Forelimb muscle (tissue), 1 donor: ENCODE measurements at regions not wholly inside any gene's neighbourhood (a gene's known extent, or its start where the extent isn't known, plus 50 kb on each side); places are given as distances from the start of the nearest gene placed in this dataset.
"Not testable (repeated sequence)": the region's sequence is repeated elsewhere in the genome, so short reads cannot be mapped to it uniquely, and the experiment has no call there.

Source experiments
- DNase-seq: peaks from one replicate; pipeline ENCODE4 v3.0.0-alpha.2; 2013; ENCODE audit warnings: low read depth

DNA sequence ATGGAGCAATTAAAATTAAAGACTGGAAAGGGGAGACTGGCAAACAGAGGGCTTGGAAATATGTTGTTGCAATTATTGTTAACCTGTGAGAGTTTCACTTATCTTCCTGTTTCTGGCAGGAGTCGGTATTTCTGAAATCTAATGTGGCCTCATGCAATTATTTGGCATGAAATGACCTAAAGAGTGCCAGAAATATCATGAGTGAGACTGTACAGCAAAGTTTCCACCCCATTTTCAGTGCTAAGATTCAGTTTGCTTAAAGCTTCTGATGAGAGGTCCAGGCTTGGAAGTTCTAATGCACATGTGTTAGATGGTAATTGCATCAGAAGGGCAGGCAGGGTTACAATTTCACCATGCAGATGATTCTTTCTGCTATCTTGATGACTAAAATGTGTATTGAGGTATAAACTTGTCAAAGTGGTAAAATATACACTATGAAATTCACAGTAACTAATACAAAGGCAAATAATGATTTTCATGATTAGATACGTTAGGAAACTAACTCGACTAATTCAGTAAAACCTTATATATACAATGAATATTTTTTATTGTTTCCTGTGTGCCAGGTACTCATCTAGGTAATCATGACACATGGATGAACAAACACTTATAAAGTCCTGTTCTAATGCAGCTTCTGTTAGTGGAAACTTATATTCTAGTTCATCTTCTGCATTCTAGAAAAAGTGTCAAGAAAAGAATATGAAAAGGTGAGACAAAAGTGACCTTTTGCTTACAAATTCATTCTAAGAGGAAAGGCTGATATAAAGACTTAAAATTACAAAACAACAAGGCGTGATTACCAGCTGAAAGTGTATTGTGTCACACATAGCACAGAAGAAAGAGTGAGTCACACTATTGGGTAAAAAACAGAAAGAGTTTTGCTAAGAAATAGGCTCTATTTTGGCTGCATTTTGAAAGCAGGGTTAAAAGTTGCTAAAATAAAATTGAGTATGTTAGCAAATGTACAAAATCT lies 533.4 kb upstream of the SEMA3D start:
- DNase-seq: no peak

GRCh38 chr7:85716353-85716752 lies 529.5 kb upstream of the SEMA3D start:
- DNase-seq: no peak

DNA sequence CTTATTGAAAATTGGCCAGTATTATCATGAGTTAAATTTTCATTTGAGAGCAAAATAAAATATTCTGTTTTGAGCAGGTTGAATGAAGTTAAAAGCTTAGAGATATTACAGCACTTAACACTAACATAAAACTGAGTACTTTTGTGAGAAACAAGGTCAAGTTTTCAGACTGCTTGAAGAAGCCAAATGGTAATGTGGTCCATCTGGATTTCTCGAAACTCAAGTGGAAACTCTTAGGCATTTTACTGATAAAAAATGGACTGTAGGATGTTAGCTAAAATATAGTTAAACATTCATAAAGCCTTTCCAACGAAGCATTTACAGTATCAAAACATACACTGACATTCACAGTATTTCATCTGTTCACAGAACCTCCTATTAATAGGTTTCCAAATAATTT lies 528.1 kb upstream of the SEMA3D start:
- no peak for DNase-seq

DNA sequence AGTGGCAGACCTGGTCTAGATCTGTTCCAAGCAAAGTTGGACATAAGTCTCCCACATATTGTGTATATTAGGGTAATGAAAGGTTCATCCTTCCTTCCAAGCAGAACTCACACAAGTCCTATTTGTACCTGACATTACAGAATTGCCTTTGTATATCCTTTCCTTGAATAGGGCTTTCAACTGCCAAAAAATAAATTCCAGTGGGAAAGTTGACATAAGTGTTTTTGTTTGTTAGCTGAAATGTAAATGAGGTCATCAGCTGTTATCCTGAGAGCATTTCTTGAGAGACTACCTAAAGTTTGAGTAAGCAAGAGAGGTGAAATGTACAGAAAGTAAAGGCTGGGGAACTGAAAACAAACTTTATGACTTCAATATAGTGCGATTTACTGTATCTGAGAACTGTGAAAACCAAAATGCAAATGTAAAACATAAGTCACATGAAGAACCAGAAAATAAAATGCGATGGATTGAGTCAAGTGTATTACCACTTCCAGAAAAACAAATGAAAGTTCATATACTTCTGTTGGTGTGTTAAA lies 527.3 kb upstream of the SEMA3D start:
- DNase-seq: no peak

DNA sequence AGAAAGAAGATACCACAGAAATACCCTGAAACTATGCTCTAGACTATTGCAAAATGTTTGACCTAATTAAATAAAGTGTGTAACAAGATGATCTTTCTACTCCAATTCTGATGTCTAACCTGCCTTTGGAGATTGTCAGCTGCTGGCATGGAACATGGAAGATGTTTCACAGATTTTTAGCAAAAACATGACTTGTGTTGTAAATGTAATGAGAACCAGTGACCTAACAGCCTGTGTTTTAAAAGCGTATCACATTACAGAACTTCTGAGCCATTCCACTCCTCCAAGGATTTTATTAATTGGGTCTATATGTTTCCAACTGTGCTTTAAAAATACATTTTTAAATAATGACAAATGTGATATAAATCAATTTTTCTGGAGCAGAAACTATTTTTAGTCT lies 526.3 kb upstream of the SEMA3D start:
- no peak for DNase-seq

DNA sequence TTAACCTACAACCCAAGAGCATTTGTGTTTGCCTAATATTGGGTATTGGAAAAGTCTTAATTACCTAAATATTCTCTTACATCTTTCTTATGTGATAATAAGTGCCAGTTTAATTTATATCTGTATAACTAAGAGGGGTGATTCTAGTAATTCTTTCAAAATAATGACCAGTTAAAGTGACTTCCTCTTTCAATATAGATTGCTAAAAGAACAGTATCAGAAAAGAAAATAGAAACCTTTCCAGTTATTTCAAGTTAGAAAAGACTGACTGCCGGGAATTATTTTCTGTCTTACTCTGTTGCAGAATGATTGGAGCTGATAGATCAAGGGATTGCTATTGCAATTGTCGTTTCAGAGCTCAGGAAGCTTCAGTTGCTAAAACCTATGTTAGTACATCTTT lies 525.0 kb upstream of the SEMA3D start:
- no peak for DNase-seq

DNA sequence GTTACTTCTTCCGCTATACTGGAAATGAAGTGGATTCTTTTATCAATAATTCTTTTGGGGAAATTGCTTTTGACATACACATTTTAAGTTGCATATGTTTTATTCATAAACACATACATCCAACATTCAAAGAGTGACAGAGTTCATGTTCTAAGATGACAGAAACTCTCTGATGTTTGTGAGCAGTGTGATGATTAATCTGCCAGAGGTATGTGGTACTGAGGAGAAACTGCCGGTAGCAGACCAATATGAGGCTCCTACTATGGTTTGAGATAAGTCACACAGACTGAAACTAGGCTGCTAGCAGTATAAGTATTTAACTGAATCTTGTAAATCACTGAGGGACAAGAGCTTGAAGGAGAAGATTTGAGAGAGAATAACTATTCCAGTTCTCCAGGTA lies 524.1 kb upstream of the SEMA3D start:
- no peak for DNase-seq

DNA sequence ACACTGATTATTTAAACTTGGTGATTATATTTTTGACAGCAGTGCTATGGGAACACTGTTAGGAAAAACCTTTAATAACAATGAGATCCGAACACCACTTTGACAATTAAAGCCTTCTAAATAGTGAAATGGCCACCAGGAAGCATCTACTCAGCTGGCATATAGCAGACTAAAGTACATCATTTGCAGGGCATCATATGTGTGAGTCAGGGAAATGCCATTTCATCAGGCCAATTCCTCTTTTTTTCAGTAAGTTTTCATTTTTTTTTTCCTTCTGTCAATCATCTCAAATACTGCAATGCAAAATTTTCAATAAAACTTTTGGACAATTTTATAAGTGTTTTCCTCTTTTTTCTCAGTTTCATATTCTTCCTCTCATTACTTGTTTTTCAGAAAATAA lies 521.4 kb upstream of the SEMA3D start:
- no peak for DNase-seq

GRCh38 chr7:85705076-85705475 lies 518.2 kb upstream of the SEMA3D start:
- DNase-seq: no peak

- no peak for DNase-seq
These were observed 516.6 kb upstream of the SEMA3D start for GRCh38 chr7:85703251-85704010.

- no peak for DNase-seq
These were observed 515.5 kb upstream of the SEMA3D start for GRCh38 chr7:85702348-85702747.

- no peak for DNase-seq
These were observed 512.6 kb upstream of the SEMA3D start for GRCh38 chr7:85699482-85699881.

GRCh38 chr7:85695533-85695932 lies 508.7 kb upstream of the SEMA3D start:
- DNase-seq: no peak

DNA sequence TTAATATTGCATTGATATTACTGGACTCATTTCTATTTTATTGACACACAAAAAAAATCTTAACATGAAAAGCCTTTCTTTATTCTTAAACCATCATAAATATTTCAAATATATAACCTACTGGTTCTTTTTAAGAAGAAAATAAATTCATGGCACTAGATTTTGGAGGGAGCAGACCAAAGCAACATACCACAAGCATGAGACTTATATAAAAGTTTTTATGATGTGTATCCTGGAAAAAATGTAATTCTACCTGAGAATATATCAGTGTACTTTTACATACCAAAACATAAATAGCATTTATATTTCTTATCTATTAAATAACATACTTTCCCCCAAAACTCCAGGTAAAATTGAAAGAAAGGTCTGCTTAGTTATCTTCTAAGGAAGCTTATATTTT lies 508.2 kb upstream of the SEMA3D start:
- no peak for DNase-seq

- DNase-seq: no peak
These were observed 506.5 kb upstream of the SEMA3D start for GRCh38 chr7:85693326-85693725.

- no peak for DNase-seq
These were observed 501.9 kb upstream of the SEMA3D start for GRCh38 chr7:85688712-85689111.

GRCh38 chr7:85686401-85687181 lies 499.7 kb upstream of the SEMA3D start:
- DNase-seq: peak; percentile 43

DNA sequence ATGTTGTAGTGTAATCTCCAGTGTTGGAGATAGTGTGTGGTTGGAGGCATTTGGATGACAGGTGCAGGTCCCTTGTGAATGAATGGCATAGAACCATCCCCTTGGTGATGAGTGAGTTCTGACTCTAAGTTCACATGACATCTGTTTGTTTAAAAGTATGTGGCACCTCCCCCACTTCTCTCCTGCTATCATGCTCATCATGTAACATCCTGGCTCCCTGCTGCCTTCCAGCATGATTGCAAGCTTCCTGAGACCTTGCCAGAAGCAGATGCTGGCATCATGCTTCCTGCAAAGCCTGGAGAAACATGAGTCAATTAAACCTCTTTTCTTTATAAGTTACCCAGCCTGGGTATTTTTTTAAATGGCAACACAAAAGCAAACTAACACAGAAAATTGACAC lies 499.0 kb upstream of the SEMA3D start:
- DNase-seq: no peak

DNA sequence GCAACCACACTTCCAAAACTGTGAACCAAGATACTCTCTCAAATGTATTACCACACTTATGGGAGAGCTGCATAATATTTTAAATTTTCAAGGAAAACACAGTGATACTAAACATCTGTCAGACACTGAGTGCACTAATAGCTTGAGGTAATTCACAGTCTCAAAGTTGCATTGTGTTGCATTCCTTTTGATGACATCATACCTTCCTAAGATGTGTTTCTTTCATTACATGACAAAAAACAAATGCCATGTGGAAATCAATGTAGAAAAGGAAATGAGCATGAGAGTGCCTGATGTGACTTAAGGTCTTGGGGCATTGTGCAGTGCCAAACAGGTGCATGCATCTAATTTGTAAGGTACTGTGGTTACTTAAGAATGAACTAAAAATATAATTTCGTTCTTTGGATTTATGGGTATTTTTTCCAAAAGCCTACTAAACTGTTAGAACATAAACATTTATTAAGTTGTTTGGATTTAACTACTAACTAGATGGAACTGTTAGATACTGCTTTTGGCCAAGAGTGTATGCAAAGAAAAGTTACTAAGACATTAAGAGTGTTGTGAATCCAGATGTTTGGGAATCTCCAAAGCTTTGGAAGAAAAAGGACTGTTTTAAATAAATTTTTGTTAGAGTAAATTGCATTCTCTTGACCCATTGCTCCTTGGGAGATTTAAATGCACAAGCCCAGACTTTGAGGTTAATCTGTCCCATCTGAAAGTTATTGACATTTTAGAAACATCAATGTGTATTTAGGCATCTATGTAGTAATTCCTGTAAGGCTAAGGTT lies 496.2 kb upstream of the SEMA3D start:
- DNase-seq: peak; percentile 46

GRCh38 chr7:85681241-85681640 lies 494.4 kb upstream of the SEMA3D start:
- DNase-seq: no peak

- not testable (repeated sequence) for DNase-seq
These were observed 488.2 kb upstream of the SEMA3D start for GRCh38 chr7:85675093-85675492.
